GM12878 (cell line): ENCODE measurements at regions not wholly inside any gene's neighbourhood (a gene's known extent, or its start where the extent isn't known, plus 50 kb on each side); places are given as distances from the start of the nearest gene placed in this dataset.

Source experiments
- ATAC-seq: fragments of 200-7000 bp; cut with Tn5 transposase; 3 replicates; pipeline ENCODE4 v1.9.1; 2020; ENCODE audit warnings: mild to moderate bottlenecking, moderate library complexity
- BruUV-seq: library from RNA; stranded (reverse); fragments of 400-500 nt; replicated peaks from 2 replicates; lab custom pipeline; 2021; lab: Mats Ljungman, UMichigan
- CTCF ChIA-PET: fragments of 300-600 bp; sonication (Branson Sonifier 250); formaldehyde crosslinking; extraction: SDS; loops from one replicate; lab custom pipeline; 2021; ENCODE audit warnings: inconsistent platforms; lab: Yijun Ruan, JAX
- POLR2A ChIA-PET: fragments of 350-600 bp; formaldehyde crosslinking; extraction: SDS; loops from one replicate; lab custom pipeline; 2021; ENCODE audit warnings: inconsistent platforms; lab: Charles Lee
- RAD21 ChIA-PET: fragments of 300-600 bp; sonication (Branson Sonifier 250); formaldehyde crosslinking; loops from one replicate; lab custom pipeline; 2023; ENCODE audit warnings: antibody characterized with exemption; ENCODE audit not compliant: unreplicated experiment; lab: Charles Lee
- SMC1A ChIA-PET: fragments of 300-600 bp; sonication (Branson Sonifier 250); formaldehyde crosslinking; loops from one replicate; lab custom pipeline; 2023; ENCODE audit not compliant: unreplicated experiment, uncharacterized antibody; lab: Charles Lee
- DNase-seq: peaks from one replicate; pipeline ENCODE4 v3.0.0-alpha.2; 2011; ENCODE audit warnings: low read depth, low spot score
- FAIRE-seq: peaks from 3 replicates; lab custom pipeline; 2011; peaks lifted over from hg19 to GRCh38; lab: Jason Lieb, UNC
- H2AFZ ChIP-seq: 2 replicates; pipeline ENCODE4 v1.6.0; 2011; ENCODE audit warnings: low read depth, low read length, control low read depth; ENCODE audit not compliant: control insufficient read depth
- H3K27ac ChIP-seq: 2 replicates; pipeline ENCODE4 v1.5.1; 2011; ENCODE audit warnings: control low read depth; ENCODE audit not compliant: control insufficient read depth, insufficient read depth
- H3K27me3 ChIP-seq, 2 experiments: replicated peaks in 1 of 2; 2 replicates each; pipeline versions ENCODE4 v1.6.0 to v1.6.1; 2011; ENCODE audit warnings: low read length in 1 of 2; ENCODE audit not compliant: control insufficient read depth in 2 of 2, insufficient read depth in 2 of 2
- H3K36me3 ChIP-seq, 2 experiments: 2 replicates each; pipeline ENCODE4 v1.5.1; 2011; ENCODE audit warnings: low read length in 1 of 2; ENCODE audit not compliant: control insufficient read depth in 2 of 2, insufficient read depth in 2 of 2
- H3K4me1 ChIP-seq: 2 replicates; pipeline ENCODE4 v1.6.1; 2011; ENCODE audit warnings: mild to moderate bottlenecking, low read length, moderate library complexity, mixed read lengths; ENCODE audit not compliant: control insufficient read depth, insufficient read depth
- H3K4me2 ChIP-seq: 2 replicates; pipeline ENCODE4 v1.6.0; 2011; ENCODE audit warnings: control low read depth; ENCODE audit not compliant: control insufficient read depth, insufficient read depth
- H3K4me3 ChIP-seq: fragments of 200-600 bp; sonication (generic); 2 replicates; pipeline ENCODE4 v1.5.1; 2016
- H3K79me2 ChIP-seq: 2 replicates; pipeline ENCODE4 v1.6.0; 2011; ENCODE audit warnings: low read length; ENCODE audit not compliant: control insufficient read depth, insufficient read depth
- H3K9ac ChIP-seq: 2 replicates; pipeline ENCODE4 v1.8.0; 2011; ENCODE audit warnings: low read length, control low read depth, mixed read lengths; ENCODE audit not compliant: control insufficient read depth, insufficient read depth
- H3K9me3 ChIP-seq: replicated peaks from 3 replicates; pipeline ENCODE4 v1.5.1; 2011; ENCODE audit warnings: mild to moderate bottlenecking, low read length; ENCODE audit not compliant: control insufficient read depth, insufficient read depth
- H4K20me1 ChIP-seq: 2 replicates; pipeline ENCODE4 v1.6.0; 2011; ENCODE audit not compliant: control insufficient read depth, insufficient read depth
- ASH2L ChIP-seq: fragments of 300-600, 200-600 bp; sonication (generic); IDR thresholded peaks from 2 replicates; pipeline ENCODE4 v1.6.1; 2017; ENCODE audit warnings: low read depth, mild to moderate bottlenecking, borderline replicate concordance
- HCFC1 ChIP-seq: fragments of 150-350 bp; IDR thresholded peaks from 2 replicates; pipeline ENCODE4 v1.6.1; 2014; ENCODE audit warnings: low read length
- PML ChIP-seq: IDR thresholded peaks from 2 replicates; pipeline ENCODE4 v1.6.1; 2012; ENCODE audit warnings: low read length, inconsistent platforms
- PRDM15 ChIP-seq: fragments of 450-650 bp; formaldehyde crosslinking; IDR thresholded peaks from 2 replicates; pipeline ENCODE4 v1.4.0; 2020; ENCODE audit warnings: mild to moderate bottlenecking, moderate library complexity
- RCOR1 ChIP-seq: conservative IDR thresholded peaks from 2 replicates; pipeline ENCODE4 v1.6.1; 2012; ENCODE audit warnings: low read depth, low read length, improper control_type of control experiment
- ZBTB33 ChIP-seq: fragments of 450-650 bp; IDR thresholded peaks from 2 replicates; pipeline ENCODE4 v1.6.1; 2017; ENCODE audit warnings: mild to moderate bottlenecking
- WGBS: methylation state at CpG from one replicate; pipeline ENCODE4 v1.1.6; 2016; ENCODE audit warnings: low lambda C conversion rate; ENCODE audit not compliant: insufficient replicate concordance, insufficient coverage; ENCODE audit errors: missing lambda C conversion rate; 5-methylcytosine and 5-hydroxymethylcytosine counted together
- in situ Hi-C: fragments of 300-500 bp; cut with MboI; formaldehyde crosslinking; loops from 9 replicates; pipeline ENCODE4 v1.14.3; 2018; ENCODE audit warnings: mixed read lengths
- intact Hi-C: fragments of 100-400 bp; cut with micrococcal nuclease; formaldehyde crosslinking; loops from one replicate; pipeline ENCODE4 v1.14.2; 2022; ENCODE audit not compliant: unreplicated experiment

GRCh38 chr2:237254369-237254861 lies 159.5 kb downstream of the COL6A3 start (continued):
- TF ChIP-seq PRDM15 (CRISPR knock-in tag), result no peak
- no peak for TF ChIP-seq ASH2L
- no peak for TF ChIP-seq HCFC1

- ChIA-PET SMC1A (no interaction called here), RAD21 (no interaction called here)
- no TSS peak for BruUV-seq
- intact Hi-C loops, result no loop called here
- Histone ChIP-seq H3K36me3 (no peaks in the 10 kb centered on the region), H3K4me1 (no peaks in the 10 kb centered on the region), H3K9ac (no peak overlapping the region), H3K79me2 (no peaks in the 10 kb centered on the region), H3K27ac (no peak overlapping the region), H2AFZ (no peak overlapping the region)
- 30% methylated on average over 2 of the region's 2 CpGs for WGBS
- FAIRE-seq, result no peak
- no peak for TF ChIP-seq PML
- no peak for TF ChIP-seq PRDM15 (CRISPR knock-in tag)
- TF ChIP-seq ZBTB33, result no peak
- no peak for TF ChIP-seq RCOR1
- TF ChIP-seq, all 136 proteins: peak for 0
- no peak overlapping the region for H3K4me2 ChIP-seq
- DNase-seq (no peak), ATAC-seq (no peak)
- POLR2A ChIA-PET, result no interaction called here
- peaks cover 0 to 4% of the 10 kb centered on the region in 2 experiments; a peak in 2 of 4 replicates for H3K27me3 ChIP-seq
- in situ Hi-C loops, result no loop called here
- H4K20me1 ChIP-seq, result no peaks in the 10 kb centered on the region
- H3K4me3 ChIP-seq, result no peak overlapping the region
- H3K9me3 ChIP-seq, result no peaks in the 10 kb centered on the region
- CTCF ChIA-PET, result interaction anchor here (1.4 kb wide), 1 partner anchor 53 kb away, joined by 5 read pairs; no protein-coding TSS in a partner anchor
These were observed 158.9 kb downstream of the COL6A3 start for GRCh38 chr2:237254911-237255578.
